ENCODE measurements at regions not wholly inside any gene's neighbourhood (a gene's known extent, or its start where the extent isn't known, plus 50 kb on each side); places are given as distances from the start of the nearest gene placed in this dataset.
A peak's percentile ranks its signal among the peaks of the same experiment; 100 is the strongest.

- H3K27ac Mint-ChIP-seq, result peak overlapping the region; percentile 42
- peaks cover 13% of the 10 kb centered on the region for H3K4me1 Mint-ChIP-seq (ENCODE audit: low read depth)
- H3K27me3 Mint-ChIP-seq, result peaks cover 7% of the 10 kb centered on the region
- no peaks in the 10 kb centered on the region for H3K9me3 Mint-ChIP-seq (ENCODE audit: low read depth)
- H3K36me3 Mint-ChIP-seq (ENCODE audit: insufficient read depth), result no peaks in the 10 kb centered on the region
- no peak for DNase-seq (ENCODE audit: low spot score, unreplicated experiment)
- no peak overlapping the region for H3K4me3 Mint-ChIP-seq (ENCODE audit: low read depth)
- no peak for TF ChIP-seq CTCF (IDR thresholded peaks at IDR 0.05; ENCODE audit: unreplicated experiment)
Measured at GRCh38 chr1:34406833-34407539, 230.3 kb downstream of the C1orf94 start.

GRCh38 chr1:34408011-34408410 lies 231.3 kb downstream of the C1orf94 start:
- peaks cover 13% of the 10 kb centered on the region for H3K4me1 Mint-ChIP-seq (ENCODE audit: low read depth)
- H3K4me3 Mint-ChIP-seq (ENCODE audit: low read depth), result no peak overlapping the region
- TF ChIP-seq CTCF (IDR thresholded peaks at IDR 0.05; ENCODE audit: unreplicated experiment), result no peak
- no peaks in the 10 kb centered on the region for H3K9me3 Mint-ChIP-seq (ENCODE audit: low read depth)
- no peak overlapping the region for H3K27ac Mint-ChIP-seq
- no peaks in the 10 kb centered on the region for H3K36me3 Mint-ChIP-seq (ENCODE audit: insufficient read depth)
- peaks cover 14% of the 10 kb centered on the region for H3K27me3 Mint-ChIP-seq
- no peak for DNase-seq (ENCODE audit: low spot score, unreplicated experiment)

- Mint-ChIP-seq H3K27me3 (peaks cover 19% of the 10 kb centered on the region), H3K4me1 (ENCODE audit: low read depth) (peaks cover 15% of the 10 kb centered on the region), H3K4me3 (ENCODE audit: low read depth) (no peak overlapping the region), H3K9me3 (ENCODE audit: low read depth) (no peaks in the 10 kb centered on the region), H3K27ac (no peak overlapping the region), H3K36me3 (ENCODE audit: insufficient read depth) (no peaks in the 10 kb centered on the region)
- DNase-seq (ENCODE audit: low spot score, unreplicated experiment), result no peak
- TF ChIP-seq CTCF (IDR thresholded peaks at IDR 0.05; ENCODE audit: unreplicated experiment), result no peak
Measured at GRCh38 chr1:34409689-34410229, 233.1 kb downstream of the C1orf94 start.

DNA sequence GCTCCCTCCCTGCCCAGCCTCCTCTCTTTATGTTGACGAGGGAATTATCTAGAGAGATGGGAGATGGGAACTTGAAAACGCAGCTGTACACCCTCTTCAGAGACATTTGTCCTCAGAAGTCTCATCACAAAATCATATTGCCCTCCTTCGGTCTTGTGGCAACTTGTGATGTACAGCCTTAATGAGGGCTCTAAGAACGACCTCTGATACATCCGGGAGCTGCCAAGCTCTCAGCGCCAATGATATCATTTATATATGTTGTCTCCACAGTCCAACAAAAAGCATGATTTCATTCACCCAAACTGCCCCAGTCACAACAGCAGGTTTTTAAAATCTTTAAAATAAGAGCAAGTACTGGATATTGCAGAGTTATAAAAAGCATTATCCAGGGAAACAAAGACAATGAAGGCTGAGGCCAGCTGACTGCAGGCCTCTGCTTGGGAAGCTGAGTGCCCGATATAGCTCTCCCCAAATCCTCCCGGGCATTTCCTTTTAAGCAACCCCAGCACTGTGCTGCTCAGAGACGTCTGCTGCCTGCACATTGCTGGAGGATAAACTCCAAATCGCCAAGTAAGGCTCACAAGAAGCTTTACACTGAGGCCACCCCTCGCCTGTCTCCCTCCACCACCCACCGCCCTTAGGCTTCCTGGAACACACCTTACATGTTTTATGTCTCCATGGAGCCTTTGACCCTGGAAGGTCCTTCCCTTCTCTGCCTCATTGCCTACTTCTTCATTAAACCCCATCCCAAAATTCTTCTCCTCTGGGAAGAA lies 236.1 kb downstream of the C1orf94 start:
- peaks cover 43% of the 10 kb centered on the region for H3K27me3 Mint-ChIP-seq
- no peaks in the 10 kb centered on the region for H3K36me3 Mint-ChIP-seq (ENCODE audit: insufficient read depth)
- H3K9me3 Mint-ChIP-seq (ENCODE audit: low read depth), result no peaks in the 10 kb centered on the region
- TF ChIP-seq CTCF (IDR thresholded peaks at IDR 0.05; ENCODE audit: unreplicated experiment), result no peak
- no peak for DNase-seq (ENCODE audit: low spot score, unreplicated experiment)
- peaks cover 2% of the 10 kb centered on the region for H3K4me1 Mint-ChIP-seq (ENCODE audit: low read depth)
- no peak overlapping the region for H3K27ac Mint-ChIP-seq
- H3K4me3 Mint-ChIP-seq (ENCODE audit: low read depth), result no peak overlapping the region

DNA sequence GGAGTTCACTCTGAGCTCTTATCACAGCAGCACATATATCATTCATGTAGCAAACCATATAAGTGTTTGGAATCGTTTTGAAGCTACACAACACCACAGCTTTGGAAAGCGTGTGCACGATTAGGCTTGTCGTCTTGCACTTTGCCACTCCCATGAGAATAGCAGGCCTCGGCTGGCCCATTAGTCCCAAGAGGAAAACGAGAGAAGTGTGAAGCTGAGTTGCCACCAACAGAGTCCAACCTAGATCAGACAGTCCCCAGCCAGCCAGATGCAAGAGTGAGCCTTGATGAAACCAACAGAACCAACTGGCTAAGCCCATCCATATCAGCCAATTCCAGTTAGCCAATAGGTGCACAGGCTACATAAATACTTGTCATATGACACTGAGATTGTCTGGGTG lies 238.4 kb downstream of the C1orf94 start:
- TF ChIP-seq CTCF (IDR thresholded peaks at IDR 0.05; ENCODE audit: unreplicated experiment), result no peak
- peaks cover 54% of the 10 kb centered on the region for H3K27me3 Mint-ChIP-seq
- no peak overlapping the region for H3K4me3 Mint-ChIP-seq (ENCODE audit: low read depth)
- no peak overlapping the region for H3K27ac Mint-ChIP-seq
- H3K36me3 Mint-ChIP-seq (ENCODE audit: insufficient read depth), result no peaks in the 10 kb centered on the region
- no peak for DNase-seq (ENCODE audit: low spot score, unreplicated experiment)
- peaks cover 2% of the 10 kb centered on the region for H3K4me1 Mint-ChIP-seq (ENCODE audit: low read depth)
- H3K9me3 Mint-ChIP-seq (ENCODE audit: low read depth), result no peaks in the 10 kb centered on the region
